ENCODE measurements at regions not wholly inside any gene's neighbourhood (a gene's known extent, or its start where the extent isn't known, plus 50 kb on each side); places are given as distances from the start of the nearest gene placed in this dataset.
"Not testable (repeated sequence)": the region's sequence is repeated elsewhere in the genome, so short reads cannot be mapped to it uniquely, and the experiment has no call there.

GRCh38 chr5:51814817-51815216, 431.6 kb downstream of the ISL1 start:
- H4K20me1 ChIP-seq (replicated peaks in 1 of 2; ENCODE audit: control insufficient read depth in 1 of 2, insufficient read depth in 2 of 2, low read length in 2 of 2); FAIRE-seq; H3K18ac ChIP-seq (ENCODE audit: extremely low read depth, low read length); H3K4ac ChIP-seq (replicated peaks; ENCODE audit: insufficient read length, low read depth, low read length); CTCF ChIA-PET (ENCODE audit: partially characterized antibody); H3K14ac ChIP-seq (ENCODE audit: insufficient read length); DNase-seq (ENCODE audit: low read depth in 1 of 2, low spot score in 2 of 2); H3K79me2 ChIP-seq (ENCODE audit: control insufficient read depth in 1 of 2, insufficient read depth in 2 of 2, low read length in 2 of 2); H2AFZ ChIP-seq (ENCODE audit: low read length); H3K79me1 ChIP-seq (ENCODE audit: low read depth, low read length); H4K8ac ChIP-seq (ENCODE audit: extremely low read depth, insufficient read depth, low read length); H3K4me3 ChIP-seq (ENCODE audit: extremely low read depth in 1 of 4, insufficient read depth in 2 of 4, low read depth in 3 of 4, low read length in 4 of 4); H2BK12ac ChIP-seq (ENCODE audit: low read depth, low read length); H4K5ac ChIP-seq (ENCODE audit: insufficient read length, low read depth, low read length); H3K56ac ChIP-seq (replicated peaks; ENCODE audit: insufficient read length, low read depth, low read length); H3K9ac ChIP-seq (replicated peaks in 1 of 4; ENCODE audit: extremely low read depth in 1 of 4, low read depth in 3 of 4, low read length in 3 of 4); H3K4me1 ChIP-seq (replicated peaks in 1 of 4; ENCODE audit: control insufficient read depth in 3 of 4, insufficient read depth in 4 of 4, low read length in 3 of 4); H3K36me3 ChIP-seq (ENCODE audit: control insufficient read depth in 2 of 4, insufficient read depth in 4 of 4, low read length in 3 of 4); H2AK5ac ChIP-seq (ENCODE audit: low read depth, low read length); H3K23ac ChIP-seq (ENCODE audit: insufficient read length); H4K91ac ChIP-seq (replicated peaks; ENCODE audit: insufficient read length, low read length); H2BK20ac ChIP-seq (ENCODE audit: low read length); H2BK120ac ChIP-seq (replicated peaks; ENCODE audit: low read depth, low read length); POLR2A ChIA-PET (ENCODE audit: partially characterized antibody); H3K9me3 ChIP-seq (ENCODE audit: insufficient read depth in 2 of 2, low read depth in 1 of 2, low read length in 1 of 2); H3K23me2 ChIP-seq (ENCODE audit: low read depth, low read length); H2BK15ac ChIP-seq (ENCODE audit: low read length); H3K4me2 ChIP-seq (ENCODE audit: insufficient read depth in 1 of 2, low read depth in 2 of 2, low read length in 2 of 2); H3K27ac ChIP-seq (ENCODE audit: low read depth, low read length); H2BK5ac ChIP-seq (ENCODE audit: low read depth, low read length); H3K27me3 ChIP-seq (replicated peaks in 1 of 4; ENCODE audit: control insufficient read depth in 3 of 4, extremely low read depth in 1 of 4, insufficient read depth in 3 of 4, low read length in 3 of 4): not testable (repeated sequence)
- 93% methylated on average over 3 of the region's 3 CpGs; no CpG with 5 or more reads in 1 of the 2 experiments for WGBS, 2 experiments (ENCODE audit: extremely low coverage in 1 of 2, insufficient coverage in 1 of 2, insufficient read length in 1 of 2, insufficient replicate concordance in 2 of 2, low coverage in 1 of 2, low lambda C conversion rate in 2 of 2, missing lambda C conversion rate in 1 of 2)
